ENCODE measurements at regions not wholly inside any gene's neighbourhood (a gene's known extent, or its start where the extent isn't known, plus 50 kb on each side); places are given as distances from the start of the nearest gene placed in this dataset.

- no peak for DNase-seq
- H3K36me3 ChIP-seq (ENCODE audit: control insufficient read depth in 1 of 2, insufficient read depth in 2 of 2, low read depth in 1 of 2, low read length in 2 of 2) = no peaks in the 10 kb centered on the region
- no CpG with 5 or more reads among the region's 2 CpGs for WGBS
Observed at GRCh38 chr13:73922493-73923393, 211.5 kb downstream of the KLF12 start.

DNA sequence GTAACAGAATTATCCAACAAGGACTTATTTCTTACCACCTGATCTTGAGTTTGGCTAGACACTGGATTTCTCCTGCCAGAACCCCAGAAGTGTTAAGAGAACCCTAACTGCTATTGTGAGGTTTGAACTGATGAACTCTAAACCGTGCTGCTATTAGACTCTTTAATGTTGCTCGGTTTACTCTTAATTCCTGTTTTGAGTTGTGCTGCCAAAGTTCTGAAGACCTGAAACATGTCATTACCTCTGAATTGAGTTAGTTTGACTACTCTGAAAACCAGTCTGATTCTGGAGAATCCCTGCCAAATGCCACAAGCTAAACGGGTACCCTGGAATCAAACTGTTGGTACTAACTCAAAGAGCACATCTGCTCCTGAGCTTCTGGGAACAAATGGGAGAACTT lies 215.5 kb downstream of the KLF12 start:
- Histone ChIP-seq H3K9me3 (ENCODE audit: control insufficient read depth, low read length) (no peaks in the 10 kb centered on the region), H2BK5ac (ENCODE audit: low read depth, low read length, poor library complexity, severe bottlenecking) (no peak overlapping the region), H3K27me3 (ENCODE audit: control insufficient read depth in 1 of 2, insufficient read depth in 1 of 2, low read length in 2 of 2) (no peaks in the 10 kb centered on the region), H2BK15ac (ENCODE audit: low read depth, poor library complexity, severe bottlenecking) (no peak overlapping the region), H3K4me2 (ENCODE audit: low read length, poor library complexity, severe bottlenecking) (no peak overlapping the region), H3K27ac (ENCODE audit: low read length, poor library complexity, severe bottlenecking) (no peak overlapping the region), H3K14ac (ENCODE audit: low read length in 2 of 2) (no peak overlapping the region), H3K4ac (ENCODE audit: low read depth in 1 of 2, low read length in 2 of 2) (no peak overlapping the region), H3K18ac (ENCODE audit: low read depth in 1 of 2, low read length in 2 of 2) (no peak overlapping the region), H3K9ac (ENCODE audit: low read length) (no peak overlapping the region), H3K4me1 (ENCODE audit: control insufficient read depth, insufficient read depth, low read depth, low read length) (peaks cover 4% of the 10 kb centered on the region), H2BK12ac (ENCODE audit: low read length in 2 of 2) (no peak overlapping the region), H3K36me3 (ENCODE audit: control insufficient read depth in 1 of 2, insufficient read depth in 2 of 2, low read depth in 1 of 2, low read length in 2 of 2) (no peaks in the 10 kb centered on the region), H2AFZ (ENCODE audit: low read depth, low read length) (no peak overlapping the region), H3K23ac (ENCODE audit: low read length in 2 of 2) (no peak overlapping the region), H3K4me3 (ENCODE audit: insufficient read depth in 1 of 2, low read depth in 1 of 2, low read length in 2 of 2) (no peak overlapping the region), H4K91ac (ENCODE audit: low read length) (no peak overlapping the region), H2BK120ac (ENCODE audit: low read depth, low read length) (no peak overlapping the region), H2AK5ac (ENCODE audit: low read length, severe bottlenecking) (no peak overlapping the region), H4K8ac (ENCODE audit: low read length) (no peak overlapping the region), H3K79me1 (replicated peaks; ENCODE audit: low read length, poor library complexity, severe bottlenecking) (peaks cover 30% of the 10 kb centered on the region)
- 98% methylated on average over 3 of the region's 3 CpGs for WGBS
- DNase-seq = no peak

More at GRCh38 chr13:73922493-73923393, 211.5 kb downstream of the KLF12 start:
- Histone ChIP-seq H3K18ac (ENCODE audit: low read depth in 1 of 2, low read length in 2 of 2) (no peak overlapping the region), H3K27ac (ENCODE audit: low read length, poor library complexity, severe bottlenecking) (no peak overlapping the region), H3K23ac (ENCODE audit: low read length in 2 of 2) (no peak overlapping the region), H4K91ac (ENCODE audit: low read length) (no peak overlapping the region), H3K9ac (ENCODE audit: low read length) (no peak overlapping the region), H2BK15ac (ENCODE audit: low read depth, poor library complexity, severe bottlenecking) (no peak overlapping the region), H3K9me3 (ENCODE audit: control insufficient read depth, low read length) (no peaks in the 10 kb centered on the region), H3K14ac (ENCODE audit: low read length in 2 of 2) (no peak overlapping the region), H3K4me1 (ENCODE audit: control insufficient read depth, insufficient read depth, low read depth, low read length) (peaks cover 2% of the 10 kb centered on the region), H3K79me1 (replicated peaks; ENCODE audit: low read length, poor library complexity, severe bottlenecking) (peaks cover 26% of the 10 kb centered on the region), H2BK120ac (ENCODE audit: low read depth, low read length) (no peak overlapping the region), H2AFZ (ENCODE audit: low read depth, low read length) (no peak overlapping the region), H2AK5ac (ENCODE audit: low read length, severe bottlenecking) (no peak overlapping the region), H3K4me2 (ENCODE audit: low read length, poor library complexity, severe bottlenecking) (no peak overlapping the region), H2BK5ac (ENCODE audit: low read depth, low read length, poor library complexity, severe bottlenecking) (no peak overlapping the region), H4K8ac (ENCODE audit: low read length) (no peak overlapping the region), H3K4ac (ENCODE audit: low read depth in 1 of 2, low read length in 2 of 2) (no peak overlapping the region), H3K4me3 (ENCODE audit: insufficient read depth in 1 of 2, low read depth in 1 of 2, low read length in 2 of 2) (no peak overlapping the region), H3K27me3 (ENCODE audit: control insufficient read depth in 1 of 2, insufficient read depth in 1 of 2, low read length in 2 of 2) (no peaks in the 10 kb centered on the region), H2BK12ac (ENCODE audit: low read length in 2 of 2) (no peak overlapping the region)

DNA sequence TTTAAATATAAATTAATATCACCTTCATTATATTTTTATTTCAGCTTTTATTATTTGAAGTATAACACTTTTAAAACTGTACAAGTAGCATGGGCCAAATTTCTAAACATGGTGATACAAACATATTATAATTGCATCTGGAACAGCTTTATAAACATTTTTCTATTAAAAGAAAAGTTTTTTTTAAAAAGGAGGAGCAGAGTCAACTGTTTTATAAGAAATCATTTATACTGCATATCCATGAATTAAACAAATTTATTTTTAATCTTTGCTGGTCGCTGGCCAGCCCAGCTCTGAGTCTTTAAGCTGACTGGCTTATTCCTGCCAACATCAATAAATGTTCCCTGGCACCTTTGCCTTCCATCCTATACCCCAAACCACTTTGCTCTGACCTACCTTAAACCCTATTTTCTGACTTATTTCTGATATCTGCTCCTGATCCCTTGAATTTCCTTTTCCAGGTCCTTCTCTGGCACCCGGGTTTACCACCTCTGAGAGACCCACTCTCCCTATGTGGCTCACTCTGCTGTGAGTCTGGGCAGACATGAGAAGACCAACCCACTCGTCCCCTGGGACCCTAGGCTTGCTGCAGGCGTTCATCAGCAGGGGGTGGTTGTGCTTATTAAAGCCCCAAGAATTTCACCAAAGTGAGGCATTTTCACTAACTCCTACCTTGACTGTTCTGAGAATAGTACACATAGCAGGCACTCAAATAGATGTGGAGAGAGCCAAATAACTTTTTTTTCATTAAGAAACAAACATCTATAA lies 220.3 kb downstream of the KLF12 start:
- no peak overlapping the region for H2BK15ac ChIP-seq (ENCODE audit: low read depth, poor library complexity, severe bottlenecking)
- H4K91ac ChIP-seq (ENCODE audit: low read length) = peak overlapping the region; percentile 68
- no peak overlapping the region for H2AFZ ChIP-seq (ENCODE audit: low read depth, low read length)
- no peak overlapping the region for H2BK5ac ChIP-seq (ENCODE audit: low read depth, low read length, poor library complexity, severe bottlenecking)
- no peaks in the 10 kb centered on the region for H3K36me3 ChIP-seq (ENCODE audit: control insufficient read depth in 1 of 2, insufficient read depth in 2 of 2, low read depth in 1 of 2, low read length in 2 of 2)
- H2BK120ac ChIP-seq (ENCODE audit: low read depth, low read length) = no peak overlapping the region
- no peak overlapping the region for H3K4ac ChIP-seq (ENCODE audit: low read depth in 1 of 2, low read length in 2 of 2)
- peaks cover 17% of the 10 kb centered on the region for H3K79me1 ChIP-seq (replicated peaks; ENCODE audit: low read length, poor library complexity, severe bottlenecking)
- H2AK5ac ChIP-seq (ENCODE audit: low read length, severe bottlenecking) = peak overlapping the region; percentile 81
- no peak overlapping the region for H3K4me2 ChIP-seq (ENCODE audit: low read length, poor library complexity, severe bottlenecking)
- no peak overlapping the region for H4K8ac ChIP-seq (ENCODE audit: low read length)
- H3K27ac ChIP-seq (ENCODE audit: low read length, poor library complexity, severe bottlenecking) = no peak overlapping the region
- peak overlapping the region; percentile 77 for H3K9ac ChIP-seq (ENCODE audit: low read length)
- H3K18ac ChIP-seq (ENCODE audit: low read depth in 1 of 2, low read length in 2 of 2) = peak overlapping the region in 1 of 2 experiments; percentile 33
- no peak for DNase-seq
- no peaks in the 10 kb centered on the region for H3K9me3 ChIP-seq (ENCODE audit: control insufficient read depth, low read length)
- H3K14ac ChIP-seq (ENCODE audit: low read length in 2 of 2) = peak overlapping the region in 1 of 2 experiments; percentile 81
- H3K4me3 ChIP-seq (ENCODE audit: insufficient read depth in 1 of 2, low read depth in 1 of 2, low read length in 2 of 2) = no peak overlapping the region
- H3K4me1 ChIP-seq (ENCODE audit: control insufficient read depth, insufficient read depth, low read depth, low read length) = peaks cover 4% of the 10 kb centered on the region
- no peaks in the 10 kb centered on the region for H3K27me3 ChIP-seq (ENCODE audit: control insufficient read depth in 1 of 2, insufficient read depth in 1 of 2, low read length in 2 of 2)
- H2BK12ac ChIP-seq (ENCODE audit: low read length in 2 of 2) = no peak overlapping the region
- no peak overlapping the region for H3K23ac ChIP-seq (ENCODE audit: low read length in 2 of 2)
- 62% methylated on average over 4 of the region's 4 CpGs for WGBS

Measured in mesenchymal stem cell (in vitro differentiated cells and primary cell).